LNCAP (cell line): ENCODE measurements at regions not wholly inside any gene's neighbourhood (a gene's known extent, or its start where the extent isn't known, plus 50 kb on each side); places are given as distances from the start of the nearest gene placed in this dataset.

ENCODE experiments used
- TF ChIP-seq, protein P1 (sequence below): fragments of 450-650 bp; IDR thresholded peaks from 2 replicates; pipeline ENCODE4 v1.5.1; 2017; ENCODE audit warnings: mild to moderate bottlenecking

- TF ChIP-seq, protein P1, sequence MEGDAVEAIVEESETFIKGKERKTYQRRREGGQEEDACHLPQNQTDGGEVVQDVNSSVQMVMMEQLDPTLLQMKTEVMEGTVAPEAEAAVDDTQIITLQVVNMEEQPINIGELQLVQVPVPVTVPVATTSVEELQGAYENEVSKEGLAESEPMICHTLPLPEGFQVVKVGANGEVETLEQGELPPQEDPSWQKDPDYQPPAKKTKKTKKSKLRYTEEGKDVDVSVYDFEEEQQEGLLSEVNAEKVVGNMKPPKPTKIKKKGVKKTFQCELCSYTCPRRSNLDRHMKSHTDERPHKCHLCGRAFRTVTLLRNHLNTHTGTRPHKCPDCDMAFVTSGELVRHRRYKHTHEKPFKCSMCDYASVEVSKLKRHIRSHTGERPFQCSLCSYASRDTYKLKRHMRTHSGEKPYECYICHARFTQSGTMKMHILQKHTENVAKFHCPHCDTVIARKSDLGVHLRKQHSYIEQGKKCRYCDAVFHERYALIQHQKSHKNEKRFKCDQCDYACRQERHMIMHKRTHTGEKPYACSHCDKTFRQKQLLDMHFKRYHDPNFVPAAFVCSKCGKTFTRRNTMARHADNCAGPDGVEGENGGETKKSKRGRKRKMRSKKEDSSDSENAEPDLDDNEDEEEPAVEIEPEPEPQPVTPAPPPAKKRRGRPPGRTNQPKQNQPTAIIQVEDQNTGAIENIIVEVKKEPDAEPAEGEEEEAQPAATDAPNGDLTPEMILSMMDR = no peak
These were observed 599.3 kb upstream of the MKI67 start for GRCh38 chr10:128725531-128725930.

DNA sequence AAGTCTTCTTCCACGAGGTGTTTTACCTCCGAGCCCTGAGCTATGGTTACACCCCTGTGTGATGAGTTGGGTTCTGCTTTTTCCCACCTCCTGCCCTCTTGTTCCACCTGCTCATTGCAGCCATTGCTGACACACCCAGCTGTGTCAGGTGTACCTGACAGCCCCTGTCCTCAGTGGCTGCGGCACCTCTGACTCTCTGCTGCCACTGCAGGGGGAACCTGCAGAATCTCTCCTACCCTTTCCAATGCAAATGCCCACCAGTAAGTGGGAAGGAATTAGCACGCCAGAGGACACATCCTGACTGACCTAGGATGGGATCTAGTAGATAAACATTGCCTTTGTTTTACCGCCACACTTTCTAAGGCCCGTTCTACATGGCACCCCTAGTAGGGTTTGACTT, 600.9 kb upstream of the MKI67 start:
- TF ChIP-seq, protein P1 = no peak

DNA sequence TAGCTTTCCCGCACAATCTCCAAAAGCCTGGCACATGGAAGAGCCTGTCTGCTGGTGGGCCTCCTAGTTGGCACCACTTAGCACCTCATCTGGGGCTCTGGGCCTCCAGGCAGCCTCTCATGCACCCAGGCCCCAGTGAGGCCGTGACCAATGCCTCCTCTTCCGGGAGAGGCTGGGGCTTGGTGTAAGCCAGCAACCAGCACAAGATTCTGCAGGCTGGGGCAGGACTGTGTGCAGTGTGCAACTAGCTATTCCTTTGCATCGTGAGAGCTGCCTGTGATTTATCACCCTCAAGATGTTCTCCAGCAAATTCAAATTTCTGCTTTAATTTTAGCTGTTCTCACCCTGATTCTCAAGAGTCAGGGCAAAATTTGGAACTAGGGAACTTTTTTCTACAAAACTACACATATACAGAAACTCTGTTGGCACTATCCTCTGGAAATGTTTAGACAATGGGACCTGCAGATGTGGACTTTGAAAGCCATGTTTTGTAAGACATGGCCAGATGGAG, 603.7 kb upstream of the MKI67 start:
- TF ChIP-seq, protein P1 = no peak

DNA sequence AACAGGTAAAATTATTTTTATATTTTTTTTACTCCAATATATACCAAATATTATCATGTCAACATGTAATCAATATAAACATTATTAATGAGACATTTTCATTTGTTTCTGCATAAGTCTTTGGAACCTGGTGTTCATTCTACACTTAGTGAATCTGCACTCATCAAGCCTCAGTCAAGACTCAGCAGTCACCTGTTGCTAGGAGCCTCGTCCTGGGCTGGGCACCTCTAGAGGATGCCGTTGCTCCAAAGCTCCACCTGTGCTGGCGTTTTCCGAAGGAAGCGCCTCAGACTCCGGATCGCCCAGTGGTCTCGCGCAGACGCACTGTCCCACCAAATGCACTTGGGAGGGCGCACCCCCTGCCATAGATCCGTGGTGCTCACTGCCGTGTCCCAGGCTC, 604.7 kb upstream of the MKI67 start:
- TF ChIP-seq, protein P1 = no peak

DNA sequence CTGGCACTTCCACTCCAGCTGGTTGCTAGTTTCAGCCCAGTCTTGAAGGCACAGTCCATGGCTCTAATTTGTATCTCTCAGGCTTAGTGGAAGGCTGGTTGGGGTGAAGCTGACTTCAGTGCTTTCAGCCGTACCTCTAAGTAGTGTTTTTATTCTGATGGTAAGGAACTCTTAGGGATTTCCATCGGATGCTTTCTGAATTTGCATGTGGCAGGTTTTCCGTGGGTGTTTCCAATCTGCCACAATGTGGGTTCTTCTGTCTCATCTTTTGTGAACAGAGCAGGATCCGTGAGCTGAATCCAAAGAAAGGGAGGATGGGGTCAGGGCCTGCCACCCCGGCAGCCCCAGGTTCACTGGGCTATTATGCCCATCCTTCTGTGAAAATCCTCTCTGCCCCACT, 607.9 kb upstream of the MKI67 start:
- TF ChIP-seq, protein P1 = no peak

- TF ChIP-seq, protein P1 = no peak
These were observed 608.5 kb upstream of the MKI67 start for GRCh38 chr10:128734734-128735133.

- TF ChIP-seq, protein P1 = no peak
These were observed 609.8 kb upstream of the MKI67 start for GRCh38 chr10:128735996-128736395.

- TF ChIP-seq, protein P1 = no peak
These were observed 612.2 kb upstream of the MKI67 start for GRCh38 chr10:128738386-128738915.
